ENCODE measurements at regions not wholly inside any gene's neighbourhood (a gene's known extent, or its start where the extent isn't known, plus 50 kb on each side); places are given as distances from the start of the nearest gene placed in this dataset.

- TF ChIP-seq, protein P1, sequence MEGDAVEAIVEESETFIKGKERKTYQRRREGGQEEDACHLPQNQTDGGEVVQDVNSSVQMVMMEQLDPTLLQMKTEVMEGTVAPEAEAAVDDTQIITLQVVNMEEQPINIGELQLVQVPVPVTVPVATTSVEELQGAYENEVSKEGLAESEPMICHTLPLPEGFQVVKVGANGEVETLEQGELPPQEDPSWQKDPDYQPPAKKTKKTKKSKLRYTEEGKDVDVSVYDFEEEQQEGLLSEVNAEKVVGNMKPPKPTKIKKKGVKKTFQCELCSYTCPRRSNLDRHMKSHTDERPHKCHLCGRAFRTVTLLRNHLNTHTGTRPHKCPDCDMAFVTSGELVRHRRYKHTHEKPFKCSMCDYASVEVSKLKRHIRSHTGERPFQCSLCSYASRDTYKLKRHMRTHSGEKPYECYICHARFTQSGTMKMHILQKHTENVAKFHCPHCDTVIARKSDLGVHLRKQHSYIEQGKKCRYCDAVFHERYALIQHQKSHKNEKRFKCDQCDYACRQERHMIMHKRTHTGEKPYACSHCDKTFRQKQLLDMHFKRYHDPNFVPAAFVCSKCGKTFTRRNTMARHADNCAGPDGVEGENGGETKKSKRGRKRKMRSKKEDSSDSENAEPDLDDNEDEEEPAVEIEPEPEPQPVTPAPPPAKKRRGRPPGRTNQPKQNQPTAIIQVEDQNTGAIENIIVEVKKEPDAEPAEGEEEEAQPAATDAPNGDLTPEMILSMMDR (IDR thresholded peaks at IDR 0.05; ENCODE audit: unreplicated experiment): no peak
- CTCF ChIA-PET: no interaction called here
These were observed 162.8 kb upstream of the TOPAZ1 start for GRCh38 chr3:44078863-44079262.

DNA sequence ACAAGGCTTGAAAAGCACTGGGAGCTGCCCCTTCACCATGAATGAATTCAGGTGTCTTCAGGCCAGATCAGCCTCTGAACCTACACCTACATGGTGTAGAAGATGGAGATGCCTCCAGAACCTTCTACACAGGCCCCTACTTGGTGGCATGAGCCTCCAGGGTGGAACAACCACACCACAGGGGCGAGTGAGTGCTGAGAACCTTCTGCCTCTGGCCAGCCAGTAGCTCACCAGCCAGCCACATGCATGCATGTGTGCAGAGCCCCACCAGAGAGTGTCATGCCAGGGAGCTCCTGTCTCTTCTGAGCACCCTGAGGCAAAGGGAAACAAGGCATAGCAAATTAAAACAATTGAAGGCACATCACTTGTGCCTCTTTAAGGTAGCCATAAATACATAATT is 161.8 kb upstream of the TOPAZ1 start:
- TF ChIP-seq, protein P1 (IDR thresholded peaks at IDR 0.05; ENCODE audit: unreplicated experiment): no peak
- no peak for DNase-seq
- peaks cover 11% of the 10 kb centered on the region for H3K4me1 Mint-ChIP-seq (ENCODE audit: low read depth, unreplicated experiment)
- no peak overlapping the region for H3K4me3 Mint-ChIP-seq (ENCODE audit: low read depth, unreplicated experiment)
- no peaks in the 10 kb centered on the region for H3K27me3 Mint-ChIP-seq (ENCODE audit: unreplicated experiment)
- BruUV-seq (replicated peaks): no TSS peak
- no peaks in the 10 kb centered on the region for H3K9me3 Mint-ChIP-seq (ENCODE audit: low read depth, unreplicated experiment)
- no peaks in the 10 kb centered on the region for H3K36me3 Mint-ChIP-seq (ENCODE audit: insufficient read depth, unreplicated experiment)
- intact Hi-C loops (cut with micrococcal nuclease; ENCODE audit: unreplicated experiment): no loop called here
- no peak overlapping the region for H3K27ac Mint-ChIP-seq (ENCODE audit: unreplicated experiment)
- CTCF ChIA-PET: no interaction called here

More at GRCh38 chr3:44078863-44079262, 162.8 kb upstream of the TOPAZ1 start:
- DNase-seq: no peak
- intact Hi-C loops (cut with micrococcal nuclease; ENCODE audit: unreplicated experiment): no loop called here
- H3K4me1 Mint-ChIP-seq (ENCODE audit: low read depth, unreplicated experiment): peaks cover 20% of the 10 kb centered on the region
- H3K9me3 Mint-ChIP-seq (ENCODE audit: low read depth, unreplicated experiment): no peaks in the 10 kb centered on the region
- BruUV-seq (replicated peaks): no TSS peak
- H3K36me3 Mint-ChIP-seq (ENCODE audit: insufficient read depth, unreplicated experiment): no peaks in the 10 kb centered on the region
- no peak overlapping the region for H3K27ac Mint-ChIP-seq (ENCODE audit: unreplicated experiment)
- no peak overlapping the region for H3K4me3 Mint-ChIP-seq (ENCODE audit: low read depth, unreplicated experiment)
- no peaks in the 10 kb centered on the region for H3K27me3 Mint-ChIP-seq (ENCODE audit: unreplicated experiment)

DNA sequence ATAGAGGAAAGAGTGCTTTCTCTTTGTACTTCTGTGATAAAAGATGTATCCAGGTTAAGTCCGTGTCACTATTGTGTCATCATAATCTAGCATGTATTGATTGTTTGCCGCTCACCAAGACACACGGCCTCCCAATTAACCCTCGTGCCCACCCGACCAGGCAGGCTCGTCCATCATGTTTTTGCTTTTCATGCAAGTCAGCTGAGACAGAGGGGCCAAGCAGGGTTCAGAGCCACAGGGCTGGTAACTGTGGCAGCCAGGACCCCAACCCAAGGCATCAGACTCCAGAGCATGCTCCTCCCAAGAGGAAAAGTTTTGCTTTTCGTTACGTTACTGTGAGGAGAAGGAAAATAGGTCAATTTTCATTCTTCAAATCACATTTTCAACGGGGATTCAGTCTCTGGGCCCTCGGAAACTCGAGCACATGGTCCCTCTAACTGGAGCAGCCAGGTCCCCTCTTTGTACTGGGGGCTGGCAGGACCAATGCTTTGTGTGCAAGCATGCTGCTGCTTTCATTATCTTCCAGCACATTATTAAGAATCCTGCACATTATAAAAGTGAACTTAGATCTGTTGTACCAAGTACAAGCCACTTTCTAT is 161.1 kb upstream of the TOPAZ1 start:
- Mint-ChIP-seq H3K4me1 (ENCODE audit: low read depth, unreplicated experiment) (peaks cover 9% of the 10 kb centered on the region), H3K9me3 (ENCODE audit: low read depth, unreplicated experiment) (no peaks in the 10 kb centered on the region), H3K27me3 (ENCODE audit: unreplicated experiment) (no peaks in the 10 kb centered on the region), H3K27ac (ENCODE audit: unreplicated experiment) (no peak overlapping the region), H3K36me3 (ENCODE audit: insufficient read depth, unreplicated experiment) (no peaks in the 10 kb centered on the region), H3K4me3 (ENCODE audit: low read depth, unreplicated experiment) (no peak overlapping the region)
- BruUV-seq (replicated peaks): no TSS peak
- CTCF ChIA-PET: no interaction called here
- intact Hi-C loops (cut with micrococcal nuclease; ENCODE audit: unreplicated experiment): no loop called here
- TF ChIP-seq, protein P1 (IDR thresholded peaks at IDR 0.05; ENCODE audit: unreplicated experiment): no peak
- DNase-seq: no peak

DNA sequence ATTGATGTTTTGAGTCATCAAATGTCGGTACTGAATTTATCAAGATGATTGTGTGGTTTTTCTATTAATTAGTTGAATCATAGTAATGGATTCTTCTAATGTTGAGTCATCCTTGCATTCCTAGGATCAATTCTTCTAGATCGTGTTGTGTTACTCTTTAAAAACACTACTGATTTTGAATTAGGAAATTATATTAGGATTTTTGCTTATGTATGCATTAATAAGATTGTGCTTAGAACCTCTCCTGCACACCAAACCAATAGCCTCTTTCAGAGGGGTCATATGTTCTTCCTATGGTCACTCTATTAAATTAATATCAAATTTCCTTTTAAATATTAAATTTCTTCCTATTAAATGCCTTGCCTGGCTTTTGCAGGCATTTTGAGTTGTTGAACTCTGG is 151.7 kb upstream of the TOPAZ1 start:
- Mint-ChIP-seq H3K4me3 (ENCODE audit: low read depth, unreplicated experiment) (no peak overlapping the region), H3K27ac (ENCODE audit: unreplicated experiment) (no peak overlapping the region), H3K27me3 (ENCODE audit: unreplicated experiment) (no peaks in the 10 kb centered on the region), H3K4me1 (ENCODE audit: low read depth, unreplicated experiment) (no peaks in the 10 kb centered on the region), H3K36me3 (ENCODE audit: insufficient read depth, unreplicated experiment) (no peaks in the 10 kb centered on the region), H3K9me3 (ENCODE audit: low read depth, unreplicated experiment) (no peaks in the 10 kb centered on the region)
- BruUV-seq (replicated peaks): no TSS peak
- CTCF ChIA-PET: no interaction called here
- intact Hi-C loops (cut with micrococcal nuclease; ENCODE audit: unreplicated experiment): no loop called here
- TF ChIP-seq, protein P1 (IDR thresholded peaks at IDR 0.05; ENCODE audit: unreplicated experiment): no peak
- DNase-seq: no peak
